Endothelial cell of umbilical vein (primary cell): ENCODE measurements at regions not wholly inside any gene's neighbourhood (a gene's known extent, or its start where the extent isn't known, plus 50 kb on each side); places are given as distances from the start of the nearest gene placed in this dataset.

ENCODE experiments used
- BruUV-seq: library from RNA; stranded (reverse); fragments of 400-500 nt; replicated peaks from 2 replicates; lab custom pipeline; 2021; lab: Mats Ljungman, UMichigan
- CTCF ChIA-PET: fragments of 300-600, 350-600 bp; sonication (Branson Sonifier 250); formaldehyde crosslinking; loops from one replicate; lab custom pipeline; 2021; ENCODE audit warnings: antibody characterized with exemption, inconsistent platforms; lab: Charles Lee
- POLR2A ChIA-PET: fragments of 300-600, 350-600 bp; sonication (Branson Sonifier 250); formaldehyde crosslinking; loops from one replicate; lab custom pipeline; 2021; ENCODE audit warnings: antibody characterized with exemption, inconsistent platforms; lab: Charles Lee
- DNase-seq: peaks from one replicate; pipeline ENCODE4 v3.0.0-alpha.2; 2011; ENCODE audit warnings: low read depth, low spot score
- FAIRE-seq: peaks from 2 replicates; lab custom pipeline; 2011; peaks lifted over from hg19 to GRCh38; lab: Jason Lieb, UNC
- H2AFZ ChIP-seq: 2 replicates; pipeline ENCODE4 v1.6.0; 2012; ENCODE audit warnings: low read depth, low read length, control low read depth, inconsistent platforms
- H3K27ac ChIP-seq: 2 replicates; pipeline ENCODE4 v1.5.1; 2011; ENCODE audit warnings: low read depth, mild to moderate bottlenecking, control low read depth, low read length, moderate library complexity; ENCODE audit not compliant: insufficient read depth
- H3K27me3 ChIP-seq, 2 experiments: 2 replicates each; pipeline versions ENCODE4 v1.6.0 to v1.6.1; 2011; ENCODE audit warnings: low read length in 2 of 2, mixed read lengths in 1 of 2; ENCODE audit not compliant: control insufficient read depth in 2 of 2, insufficient read depth in 2 of 2
- H3K36me3 ChIP-seq, 2 experiments: 2 replicates in 1 of 2; 3 replicates in 1 of 2; pipeline ENCODE4 v1.5.1; 2011; ENCODE audit warnings: low read length in 2 of 2, mild to moderate bottlenecking in 1 of 2, moderate library complexity in 1 of 2; ENCODE audit not compliant: control insufficient read depth in 2 of 2, insufficient read depth in 2 of 2; ENCODE audit errors: extremely low read depth in 1 of 2
- H3K4me1 ChIP-seq: 3 replicates; pipeline ENCODE4 v1.5.1; 2011; ENCODE audit warnings: mild to moderate bottlenecking, low read length; ENCODE audit not compliant: control insufficient read depth, insufficient read depth; ENCODE audit errors: extremely low read depth
- H3K4me2 ChIP-seq: 2 replicates; pipeline ENCODE4 v1.6.1; 2011; ENCODE audit warnings: low read length, control low read depth, mixed read lengths; ENCODE audit not compliant: insufficient read depth
- H3K4me3 ChIP-seq, 3 experiments: fragments of 200-600 bp in 1 of 3; sonication (generic), shearing (Covaris generic) in 1 of 3; replicated peaks in 1 of 3; 2 replicates each; pipeline ENCODE4 v1.5.1; 2011 to 2016; ENCODE audit warnings: control low read depth in 3 of 3, low read length in 3 of 3, mild to moderate bottlenecking in 2 of 3, inconsistent platforms in 1 of 3, low read depth in 1 of 3, moderate library complexity in 1 of 3; ENCODE audit not compliant: insufficient read depth in 1 of 3
- H3K79me2 ChIP-seq: 2 replicates; pipeline ENCODE4 v1.6.0; 2012; ENCODE audit warnings: low read length, inconsistent platforms; ENCODE audit not compliant: control insufficient read depth, insufficient read depth
- H3K9ac ChIP-seq: replicated peaks from 2 replicates; pipeline ENCODE3; 2011; ENCODE audit warnings: low read length, control low read depth; ENCODE audit not compliant: insufficient read depth; ENCODE audit errors: extremely low read depth
- H3K9me1 ChIP-seq: replicated peaks from 3 replicates; pipeline ENCODE4 v1.6.0; 2011; ENCODE audit warnings: mild to moderate bottlenecking, low read length; ENCODE audit not compliant: control insufficient read depth, insufficient read depth; ENCODE audit errors: extremely low read depth
- H3K9me3 ChIP-seq: replicated peaks from 2 replicates; pipeline ENCODE4 v1.5.1; 2012; ENCODE audit warnings: low read length, inconsistent platforms; ENCODE audit not compliant: control insufficient read depth, insufficient read depth
- H4K20me1 ChIP-seq: replicated peaks from 2 replicates; pipeline ENCODE3; 2011; ENCODE audit warnings: mild to moderate bottlenecking, low read length; ENCODE audit not compliant: control insufficient read depth, insufficient read depth; ENCODE audit errors: extremely low read depth
- CTCF ChIP-seq, 2 donors: IDR thresholded peaks; 1 replicate in 1 of 2; 2 replicates in 1 of 2; pipeline ENCODE4 v1.5.1; 2011; ENCODE audit warnings: low read length in 2 of 2, mild to moderate bottlenecking in 2 of 2, moderate library complexity in 2 of 2, control low read depth in 1 of 2, inconsistent platforms in 1 of 2, low read depth in 1 of 2; ENCODE audit not compliant: insufficient read depth in 1 of 2; ENCODE audit errors: extremely low read depth in 1 of 2
- EZH2 ChIP-seq: IDR thresholded peaks from 2 replicates; pipeline ENCODE4 v1.6.1; 2012; ENCODE audit warnings: borderline replicate concordance, low read depth, mild to moderate bottlenecking, moderate library complexity, low read length, inconsistent platforms; ENCODE audit not compliant: severe bottlenecking
- FOS ChIP-seq: IDR thresholded peaks from 2 replicates; pipeline ENCODE4 v1.6.1; 2011; ENCODE audit warnings: mild to moderate bottlenecking, low read length, moderate library complexity, borderline replicate concordance; ENCODE audit not compliant: insufficient read depth
- GATA2 ChIP-seq: IDR thresholded peaks from 2 replicates; pipeline ENCODE4 v1.7.0; 2011; ENCODE audit warnings: low read depth, mild to moderate bottlenecking, moderate library complexity, mixed read lengths, low read length; ENCODE audit not compliant: insufficient read length, insufficient read depth
- JUN ChIP-seq: IDR thresholded peaks from 2 replicates; pipeline ENCODE4 v1.6.1; 2011; ENCODE audit warnings: borderline replicate concordance, low read depth; ENCODE audit not compliant: insufficient read length, insufficient read depth
- MAX ChIP-seq: IDR thresholded peaks from 2 replicates; pipeline ENCODE4 v1.6.1; 2011; ENCODE audit not compliant: insufficient read depth, insufficient read length
- MYC ChIP-seq: IDR thresholded peaks from one replicate; pipeline ENCODE4 v1.6.1; 2011; ENCODE audit warnings: mild to moderate bottlenecking, low read depth, low read length
- POLR2A ChIP-seq: IDR thresholded peaks from 2 replicates; pipeline ENCODE4 v1.6.1; 2012; ENCODE audit warnings: low read depth, mild to moderate bottlenecking, control low read depth, low read length
- POLR2AphosphoS5 ChIP-seq: IDR thresholded peaks from 2 replicates; pipeline ENCODE4 v1.6.1; 2012; ENCODE audit warnings: low read depth, mild to moderate bottlenecking, control low read depth, low read length, moderate library complexity; ENCODE audit not compliant: insufficient read depth
- dilution Hi-C: fragments of 300-500 bp; cut with MboI; formaldehyde crosslinking; loops from one replicate; pipeline ENCODE4 v1.15.0; 2019; ENCODE audit warnings: low sequenced_read_pairs; ENCODE audit not compliant: extremely low pct_ligation_motif_present
- intact Hi-C: fragments of 100-400 bp; cut with micrococcal nuclease; formaldehyde crosslinking; loops from one replicate; pipeline ENCODE4 v1.10.0; 2022

GRCh38 chr10:122768389-122768745 lies 68.7 kb upstream of the C10orf120 start:
- ChIA-PET POLR2A (no interaction called here), CTCF (no interaction called here)
- H3K9ac ChIP-seq = no peak overlapping the region
- BruUV-seq = no TSS peak
- no peaks in the 10 kb centered on the region for H3K9me1 ChIP-seq
- H3K27ac ChIP-seq = no peak overlapping the region
- no peak overlapping the region for H2AFZ ChIP-seq
- no peaks in the 10 kb centered on the region for H3K79me2 ChIP-seq
- dilution Hi-C loops (no loop called here), intact Hi-C loops (no loop called here)
- no peak overlapping the region for H3K4me2 ChIP-seq
- no peaks in the 10 kb centered on the region for H3K9me3 ChIP-seq
- no peaks in the 10 kb centered on the region for H3K27me3 ChIP-seq
- no peaks in the 10 kb centered on the region for H3K4me1 ChIP-seq
- no peaks in the 10 kb centered on the region for H3K36me3 ChIP-seq
- no peak overlapping the region for H3K4me3 ChIP-seq
- TF ChIP-seq POLR2AphosphoS5 (no peak), FOS (no peak), MAX (no peak), GATA2 (no peak), EZH2 (no peak), CTCF (IDR thresholded peaks at IDR 0.05; ENCODE audit: extremely low read depth in 1 of 2, insufficient read depth in 1 of 2, low read depth in 1 of 2, low read length in 2 of 2) (no peak), JUN (no peak), MYC (no peak), POLR2A (no peak)
- FAIRE-seq (no peak), DNase-seq (no peak)
- no peaks in the 10 kb centered on the region for H4K20me1 ChIP-seq
